PC-9 (cell line): ENCODE measurements at regions not wholly inside any gene's neighbourhood (a gene's known extent, or its start where the extent isn't known, plus 50 kb on each side); places are given as distances from the start of the nearest gene placed in this dataset.

ENCODE experiments used
- CTCF ChIP-seq: fragments of 200-600 bp; sonication (generic); conservative IDR thresholded peaks from 2 replicates; pipeline ENCODE4 v1.6.1; 2017; ENCODE audit warnings: mixed run types, antibody characterized with exemption, mild to moderate bottlenecking, moderate library complexity
- EZH2 ChIP-seq: fragments of 200-600 bp; sonication (generic); IDR thresholded peaks from 2 replicates; pipeline ENCODE4 v1.8.0; 2017; ENCODE audit warnings: antibody characterized with exemption, low read depth

- TF ChIP-seq CTCF, result no peak
- TF ChIP-seq EZH2, result no peak
Measured at GRCh38 chr5:74975582-74975981, 76.8 kb downstream of the GCNT4 start.
